ENCODE measurements at regions not wholly inside any gene's neighbourhood (a gene's known extent, or its start where the extent isn't known, plus 50 kb on each side); places are given as distances from the start of the nearest gene placed in this dataset.

DNA sequence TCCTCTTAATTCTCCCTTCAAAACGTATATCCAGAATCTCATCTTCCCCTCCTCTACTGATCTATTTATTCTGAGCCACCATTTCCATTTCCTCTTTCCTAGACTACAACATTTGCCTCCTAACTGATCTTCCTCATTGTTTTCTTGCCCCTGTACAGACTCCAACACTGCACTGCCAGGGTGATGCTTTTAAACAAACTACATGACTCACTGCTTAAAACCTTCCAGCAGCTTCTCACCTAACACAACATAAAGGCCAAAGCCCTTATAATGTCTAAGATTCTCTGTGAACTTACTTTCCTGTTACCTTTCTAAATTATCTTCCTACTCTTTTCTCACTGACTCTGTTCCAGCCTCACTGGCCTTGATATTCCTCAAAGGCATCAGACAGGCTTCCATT is 161.0 kb upstream of the HS3ST1 start:
- H3K27me3 ChIP-seq = no peaks in the 10 kb centered on the region
- H3K4me3 ChIP-seq = no peak overlapping the region
- WGBS, 2 donors = 65 to 76% methylated on average over 1 of the region's 1 CpG
- no peaks in the 10 kb centered on the region for H3K36me3 ChIP-seq
- no peaks in the 10 kb centered on the region for H3K9me3 ChIP-seq
- H3K4me1 ChIP-seq = no peaks in the 10 kb centered on the region
- TF ChIP-seq, protein P1, sequence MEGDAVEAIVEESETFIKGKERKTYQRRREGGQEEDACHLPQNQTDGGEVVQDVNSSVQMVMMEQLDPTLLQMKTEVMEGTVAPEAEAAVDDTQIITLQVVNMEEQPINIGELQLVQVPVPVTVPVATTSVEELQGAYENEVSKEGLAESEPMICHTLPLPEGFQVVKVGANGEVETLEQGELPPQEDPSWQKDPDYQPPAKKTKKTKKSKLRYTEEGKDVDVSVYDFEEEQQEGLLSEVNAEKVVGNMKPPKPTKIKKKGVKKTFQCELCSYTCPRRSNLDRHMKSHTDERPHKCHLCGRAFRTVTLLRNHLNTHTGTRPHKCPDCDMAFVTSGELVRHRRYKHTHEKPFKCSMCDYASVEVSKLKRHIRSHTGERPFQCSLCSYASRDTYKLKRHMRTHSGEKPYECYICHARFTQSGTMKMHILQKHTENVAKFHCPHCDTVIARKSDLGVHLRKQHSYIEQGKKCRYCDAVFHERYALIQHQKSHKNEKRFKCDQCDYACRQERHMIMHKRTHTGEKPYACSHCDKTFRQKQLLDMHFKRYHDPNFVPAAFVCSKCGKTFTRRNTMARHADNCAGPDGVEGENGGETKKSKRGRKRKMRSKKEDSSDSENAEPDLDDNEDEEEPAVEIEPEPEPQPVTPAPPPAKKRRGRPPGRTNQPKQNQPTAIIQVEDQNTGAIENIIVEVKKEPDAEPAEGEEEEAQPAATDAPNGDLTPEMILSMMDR (IDR thresholded peaks at IDR 0.05) = no peak
- H3K27ac ChIP-seq = no peak overlapping the region
- DNase-seq (no peak), FAIRE-seq (no peak), ATAC-seq (no peak)
- intact Hi-C loops (cut with DNase I) = no loop called here

- FAIRE-seq (no peak), DNase-seq (peak in 2 of 6 donors; percentile 12 to 25), ATAC-seq (peak in 3 of 4 donors; percentile 70 to 81 (median 74))
- H3K9me3 ChIP-seq = no peaks in the 10 kb centered on the region
- whole genome bisulfite sequencing, 2 donors = 43 to 45% methylated on average over 5 of the region's 5 CpGs
- intact Hi-C loops (cut with DNase I) = no loop called here
- no peak overlapping the region for H3K27ac ChIP-seq
- H3K4me1 ChIP-seq = no peaks in the 10 kb centered on the region
- no peak overlapping the region for H3K4me3 ChIP-seq
- H3K27me3 ChIP-seq = no peaks in the 10 kb centered on the region
- H3K36me3 ChIP-seq = no peaks in the 10 kb centered on the region
- TF ChIP-seq, protein P1 (IDR thresholded peaks at IDR 0.05) = no peak
Measured at GRCh38 chr4:11587797-11588196, 159.1 kb upstream of the HS3ST1 start.

DNA sequence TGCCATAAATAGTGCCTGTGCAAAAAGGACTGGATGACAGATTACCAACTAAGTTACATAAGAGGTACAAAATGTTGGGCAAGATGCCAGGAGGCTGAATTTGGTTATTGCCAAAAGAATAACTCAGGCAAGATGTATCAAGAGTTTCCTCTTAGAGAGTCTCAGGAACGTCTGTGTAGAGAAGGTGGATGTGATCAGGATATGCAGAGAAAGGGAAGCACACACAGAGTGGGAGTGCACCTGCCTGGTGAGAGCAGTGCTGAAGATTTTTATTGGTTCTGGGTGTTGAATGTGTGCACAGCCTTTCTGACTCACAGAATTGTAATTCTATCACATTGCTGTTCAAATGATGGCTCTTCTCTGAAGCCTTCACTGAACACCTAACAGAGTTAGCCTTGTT is 156.8 kb upstream of the HS3ST1 start:
- DNase-seq = peak in 1 of 6 donors; percentile 16
- H3K4me3 ChIP-seq = no peak overlapping the region
- no peak for FAIRE-seq
- H3K27me3 ChIP-seq = no peaks in the 10 kb centered on the region
- WGBS, 2 donors = 9% methylated on average over 1 of the region's 1 CpG
- H3K27ac ChIP-seq = no peak overlapping the region
- TF ChIP-seq, protein P1 (IDR thresholded peaks at IDR 0.05) = no peak
- peak in 3 of 4 donors; percentile 44 to 70 (median 67) for ATAC-seq
- no peaks in the 10 kb centered on the region for H3K9me3 ChIP-seq
- H3K4me1 ChIP-seq = no peaks in the 10 kb centered on the region
- no peaks in the 10 kb centered on the region for H3K36me3 ChIP-seq
- intact Hi-C loops (cut with DNase I) = no loop called here

GRCh38 chr4:11568511-11568910 is 139.8 kb upstream of the HS3ST1 start:
- Histone ChIP-seq H3K36me3 (no peaks in the 10 kb centered on the region), H3K9me3 (no peaks in the 10 kb centered on the region), H3K27ac (no peak overlapping the region), H3K27me3 (no peaks in the 10 kb centered on the region), H3K4me3 (no peak overlapping the region), H3K4me1 (no peaks in the 10 kb centered on the region)
- intact Hi-C loops (cut with DNase I) = no loop called here
- FAIRE-seq (no peak), ATAC-seq (no peak), DNase-seq (no peak)
- TF ChIP-seq, protein P1 (IDR thresholded peaks at IDR 0.05) = no peak

GRCh38 chr4:11566444-11567022 is 137.8 kb upstream of the HS3ST1 start:
- intact Hi-C loops (cut with DNase I) = no loop called here
- ATAC-seq = peak in 1 of 4 donors; percentile 48
- no peak overlapping the region for H3K27ac ChIP-seq
- DNase-seq = no peak
- no peaks in the 10 kb centered on the region for H3K9me3 ChIP-seq
- H3K4me3 ChIP-seq = no peak overlapping the region
- 34 to 38% methylated on average over 2 of the region's 2 CpGs for WGBS, 2 donors
- H3K27me3 ChIP-seq = no peaks in the 10 kb centered on the region
- no peak for FAIRE-seq
- no peaks in the 10 kb centered on the region for H3K36me3 ChIP-seq
- no peaks in the 10 kb centered on the region for H3K4me1 ChIP-seq
- TF ChIP-seq, protein P1 (IDR thresholded peaks at IDR 0.05) = no peak

Measured in pancreas (tissue), 10 donors.